ENCODE measurements at regions not wholly inside any gene's neighbourhood (a gene's known extent, or its start where the extent isn't known, plus 50 kb on each side); places are given as distances from the start of the nearest gene placed in this dataset.

DNA sequence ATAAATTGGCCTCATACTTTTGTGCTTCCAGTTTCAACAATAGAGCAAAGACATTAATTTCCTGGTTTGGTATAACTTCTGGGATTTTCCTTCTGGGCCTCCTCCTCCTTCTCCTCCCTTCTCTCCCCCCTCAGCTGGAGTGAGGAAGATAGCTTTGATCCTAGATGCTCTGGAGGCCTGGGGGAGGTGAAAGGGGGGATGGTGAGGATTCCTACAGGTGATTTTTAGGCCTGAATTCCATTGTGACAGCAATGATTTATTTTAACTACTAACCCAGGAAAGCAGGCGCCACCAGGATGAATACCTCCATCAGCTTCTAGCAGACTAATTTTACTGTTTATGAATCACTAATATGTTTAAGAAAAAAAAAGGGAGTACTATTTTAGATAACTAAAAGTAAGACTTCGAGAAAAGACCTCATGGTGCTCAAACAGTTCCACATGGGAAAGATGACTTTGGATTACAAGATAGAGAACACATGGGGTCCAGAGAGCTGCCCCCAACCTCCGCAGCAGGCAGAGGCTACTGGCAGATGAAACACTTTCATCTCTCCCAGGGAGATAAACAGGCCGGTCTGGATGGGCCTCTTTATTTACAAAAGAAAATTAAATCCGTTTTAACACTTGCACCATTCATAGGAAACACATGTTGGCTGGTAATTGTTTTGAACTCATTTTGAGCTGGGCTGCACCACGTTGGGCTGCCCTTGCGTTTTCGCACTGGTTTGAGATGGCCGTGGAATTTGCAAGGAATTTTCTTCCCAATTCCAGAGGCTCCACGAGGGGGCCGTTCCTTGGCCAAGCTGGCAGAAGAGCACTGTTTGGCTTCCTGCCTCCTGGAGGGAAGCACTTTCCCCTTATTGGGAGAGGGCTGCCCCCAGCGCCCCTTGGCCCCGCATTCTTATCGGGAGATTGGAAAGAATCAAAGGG, 125.1 kb upstream of the STX18 start:
- TF ChIP-seq CTCF (IDR thresholded peaks at IDR 0.05 in 8 of 11, conservative IDR thresholded peaks at IDR 0.05 in 3 of 11) (no peak), POLR2AphosphoS5 (IDR thresholded peaks at IDR 0.05) (no peak), POLR2A (IDR thresholded peaks at IDR 0.05) (no peak)

All from spleen (tissue), 7 donors.